ENCODE measurements at regions not wholly inside any gene's neighbourhood (a gene's known extent, or its start where the extent isn't known, plus 50 kb on each side); places are given as distances from the start of the nearest gene placed in this dataset.

DNA sequence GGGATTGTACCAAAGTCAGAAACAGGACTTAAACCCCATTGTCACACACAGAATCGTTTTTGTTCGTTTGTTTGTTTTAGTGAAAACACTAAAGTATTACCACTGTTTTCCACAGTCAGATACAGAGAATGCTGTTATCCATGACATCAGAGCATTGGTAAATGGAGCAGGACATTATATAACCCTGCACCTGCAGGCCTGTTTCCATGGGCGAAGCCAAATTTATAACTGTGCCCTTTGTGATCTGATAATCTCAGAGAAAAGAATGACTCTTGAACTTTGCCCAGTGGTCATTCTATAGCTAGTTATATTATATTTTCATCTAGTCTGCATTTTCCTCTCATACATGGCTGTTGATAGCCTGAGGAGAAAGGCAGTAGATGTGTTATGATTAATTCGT lies 217.6 kb downstream of the TMEM182 start:
- TF ChIP-seq, protein P1, sequence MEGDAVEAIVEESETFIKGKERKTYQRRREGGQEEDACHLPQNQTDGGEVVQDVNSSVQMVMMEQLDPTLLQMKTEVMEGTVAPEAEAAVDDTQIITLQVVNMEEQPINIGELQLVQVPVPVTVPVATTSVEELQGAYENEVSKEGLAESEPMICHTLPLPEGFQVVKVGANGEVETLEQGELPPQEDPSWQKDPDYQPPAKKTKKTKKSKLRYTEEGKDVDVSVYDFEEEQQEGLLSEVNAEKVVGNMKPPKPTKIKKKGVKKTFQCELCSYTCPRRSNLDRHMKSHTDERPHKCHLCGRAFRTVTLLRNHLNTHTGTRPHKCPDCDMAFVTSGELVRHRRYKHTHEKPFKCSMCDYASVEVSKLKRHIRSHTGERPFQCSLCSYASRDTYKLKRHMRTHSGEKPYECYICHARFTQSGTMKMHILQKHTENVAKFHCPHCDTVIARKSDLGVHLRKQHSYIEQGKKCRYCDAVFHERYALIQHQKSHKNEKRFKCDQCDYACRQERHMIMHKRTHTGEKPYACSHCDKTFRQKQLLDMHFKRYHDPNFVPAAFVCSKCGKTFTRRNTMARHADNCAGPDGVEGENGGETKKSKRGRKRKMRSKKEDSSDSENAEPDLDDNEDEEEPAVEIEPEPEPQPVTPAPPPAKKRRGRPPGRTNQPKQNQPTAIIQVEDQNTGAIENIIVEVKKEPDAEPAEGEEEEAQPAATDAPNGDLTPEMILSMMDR (conservative IDR thresholded peaks at IDR 0.05): no peak
- H3K27ac ChIP-seq: no peak overlapping the region

DNA sequence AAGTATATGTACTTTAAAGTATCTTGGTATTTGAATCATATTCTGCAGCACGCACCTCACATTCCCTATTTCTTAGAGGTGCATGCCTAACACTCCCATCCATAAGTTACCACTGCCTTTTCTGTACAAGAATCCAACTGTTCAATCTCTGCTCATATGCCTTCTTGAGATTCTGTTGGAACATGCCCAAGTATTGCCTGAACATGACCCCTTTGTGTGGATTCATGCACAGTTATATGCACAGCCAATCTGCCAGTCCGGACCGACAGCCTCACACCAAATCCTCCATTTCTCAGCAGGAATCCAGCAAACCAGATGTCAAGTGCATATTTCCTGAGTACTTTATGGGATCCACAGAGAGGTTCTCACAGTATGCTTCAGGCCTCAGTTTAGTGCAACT lies 222.0 kb downstream of the TMEM182 start:
- TF ChIP-seq, protein P1 (conservative IDR thresholded peaks at IDR 0.05): no peak

DNA sequence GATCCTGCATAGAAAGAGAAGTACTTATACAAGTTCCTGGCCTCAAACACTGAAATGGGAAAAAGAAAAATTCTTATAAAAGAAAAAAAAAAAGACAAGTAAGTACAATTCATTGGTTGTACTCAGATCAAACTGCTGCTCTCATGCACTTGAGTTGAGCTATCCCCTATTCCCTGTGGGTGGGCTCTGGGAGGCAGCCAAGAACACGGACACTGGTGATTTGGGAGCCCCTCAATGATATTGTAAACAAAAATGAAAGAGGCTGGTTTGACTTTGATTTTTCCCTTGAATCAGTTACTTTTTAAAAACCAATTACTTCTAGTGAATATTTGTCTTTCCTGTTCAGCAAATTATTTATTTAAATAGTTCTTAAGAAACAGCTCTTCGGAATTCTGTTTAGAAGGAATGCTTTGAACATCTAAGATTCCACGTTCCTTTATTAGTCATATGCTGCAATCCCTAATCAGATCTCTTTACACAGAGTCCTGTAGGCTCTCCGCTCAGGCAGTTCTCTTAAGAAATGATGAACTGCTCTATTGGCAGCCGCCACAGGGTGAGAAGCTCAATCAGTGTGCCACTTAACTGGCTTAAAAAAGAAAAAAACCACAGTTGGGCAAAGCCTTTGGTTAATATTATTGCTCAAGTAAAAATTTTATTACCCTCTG lies 225.1 kb downstream of the TMEM182 start:
- TF ChIP-seq, protein P1 (conservative IDR thresholded peaks at IDR 0.05): no peak
- no peak overlapping the region for H3K27ac ChIP-seq

More for the DNA sequence above, 222.0 kb downstream of the TMEM182 start:
- no peak overlapping the region for H3K27ac ChIP-seq

DNA sequence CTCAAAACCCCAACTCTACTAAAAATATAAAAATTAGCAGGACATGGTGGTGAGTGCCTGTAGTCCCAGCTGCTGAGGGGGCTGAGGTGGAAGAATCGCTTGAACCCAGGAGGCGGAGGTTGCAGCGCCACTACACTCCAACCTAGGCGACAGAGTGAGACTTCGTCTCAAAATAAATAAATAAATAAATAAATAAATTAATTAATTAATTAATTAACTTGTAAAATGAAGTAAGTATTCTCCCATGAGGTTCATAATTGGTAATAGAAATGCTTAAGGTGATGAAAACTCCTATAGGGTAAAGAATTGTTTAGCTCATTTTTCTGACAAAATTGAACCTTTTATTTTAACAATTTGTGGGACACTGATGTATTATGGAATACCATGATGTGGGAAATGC lies 230.8 kb downstream of the TMEM182 start:
- TF ChIP-seq, protein P1 (conservative IDR thresholded peaks at IDR 0.05): no peak
- no peak overlapping the region for H3K27ac ChIP-seq

DNA sequence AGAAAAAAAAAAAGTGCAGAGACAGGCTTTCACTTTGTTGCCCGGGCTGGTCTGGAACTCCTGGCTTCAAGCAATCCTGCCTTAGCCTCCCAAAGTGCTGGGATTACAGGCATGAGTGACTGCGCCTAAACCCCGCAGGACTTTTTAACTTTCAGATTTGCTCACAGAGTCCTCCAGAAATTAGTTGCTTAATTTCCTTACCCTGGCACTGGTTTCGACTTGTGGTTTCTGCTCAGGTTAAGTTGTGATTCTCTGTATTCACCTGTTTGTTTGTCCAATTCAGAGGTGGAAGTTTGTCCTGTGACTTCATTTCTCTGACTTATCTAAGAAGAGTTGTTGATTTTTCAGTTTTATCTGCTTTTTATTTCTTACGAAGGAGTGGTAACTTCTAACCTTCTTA lies 238.1 kb downstream of the TMEM182 start:
- no peak overlapping the region for H3K27ac ChIP-seq
- TF ChIP-seq, protein P1 (conservative IDR thresholded peaks at IDR 0.05): no peak

DNA sequence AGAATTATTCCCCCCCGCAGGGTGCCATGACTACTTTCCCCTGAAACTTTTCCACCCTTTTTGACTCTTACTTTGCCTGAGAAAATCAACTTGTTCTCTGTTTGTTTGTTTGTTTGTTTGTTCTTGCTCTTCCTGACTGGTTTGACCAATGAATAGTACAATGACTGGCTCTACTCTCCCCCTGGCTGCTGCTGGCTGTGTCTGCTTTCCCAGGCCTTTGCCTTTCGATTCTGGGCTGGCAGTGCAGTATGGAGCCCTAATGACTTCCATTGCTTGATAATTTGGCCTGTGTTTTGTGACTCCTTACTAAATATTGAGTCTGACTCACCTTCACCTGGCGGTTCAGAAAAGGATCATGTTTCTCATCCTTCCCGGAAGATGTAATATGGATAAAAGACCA lies 241.1 kb downstream of the TMEM182 start:
- no peak overlapping the region for H3K27ac ChIP-seq
- TF ChIP-seq, protein P1 (conservative IDR thresholded peaks at IDR 0.05): no peak

DNA sequence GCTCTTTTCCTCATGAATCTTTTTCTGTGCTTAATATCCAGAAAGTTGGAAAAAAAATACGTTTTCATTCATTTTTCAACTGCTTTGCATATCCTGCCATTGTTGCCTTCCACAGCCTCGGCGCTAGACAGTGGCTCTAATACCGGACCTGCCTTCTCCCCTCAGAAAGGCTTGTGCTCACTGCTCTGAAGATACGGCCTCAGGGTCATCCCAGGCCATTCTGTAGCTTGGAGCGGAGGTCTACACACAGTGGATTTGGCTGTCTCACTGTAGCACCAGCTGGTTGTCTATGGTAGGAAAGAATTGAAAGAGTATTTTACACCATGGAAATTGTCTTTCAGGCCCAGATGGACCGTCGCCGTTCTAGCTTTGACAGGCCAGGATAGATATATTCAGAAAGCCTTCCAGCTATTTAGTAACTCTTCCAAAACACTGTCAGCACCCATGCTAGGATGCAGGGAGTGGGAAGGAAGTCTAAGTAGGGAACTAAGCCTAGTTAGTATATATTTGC lies 242.0 kb downstream of the TMEM182 start:
- H3K27ac ChIP-seq: no peak overlapping the region
- TF ChIP-seq, protein P1 (conservative IDR thresholded peaks at IDR 0.05): no peak
